GM12872 (cell line): ENCODE measurements at regions not wholly inside any gene's neighbourhood (a gene's known extent, or its start where the extent isn't known, plus 50 kb on each side); places are given as distances from the start of the nearest gene placed in this dataset.
A peak's percentile ranks its signal among the peaks of the same experiment; 100 is the strongest.

Source experiments
- CTCF ChIP-seq: IDR thresholded peaks from 3 replicates; pipeline ENCODE4 v1.5.1; 2011; ENCODE audit warnings: low read depth, mild to moderate bottlenecking, low read length, moderate library complexity; ENCODE audit not compliant: insufficient read depth

GRCh38 chr3:98657457-98657856 is 64.0 kb upstream of the CPOX start:
- TF ChIP-seq CTCF: peak; percentile 75

- no peak for TF ChIP-seq CTCF
Observed at GRCh38 chr3:98662699-98663098, 69.3 kb upstream of the CPOX start.

- no peak for TF ChIP-seq CTCF
Observed at GRCh38 chr3:98670020-98670419, 76.6 kb upstream of the CPOX start.

GRCh38 chr3:98679986-98680385 is 83.2 kb upstream of the ST3GAL6 start:
- no peak for TF ChIP-seq CTCF

GRCh38 chr3:98680723-98681122 is 82.4 kb upstream of the ST3GAL6 start:
- no peak for TF ChIP-seq CTCF

GRCh38 chr3:98681486-98681885 is 81.7 kb upstream of the ST3GAL6 start:
- no peak for TF ChIP-seq CTCF

- TF ChIP-seq CTCF: no peak
Observed at GRCh38 chr3:98688363-98688762, 74.8 kb upstream of the ST3GAL6 start.

- no peak for TF ChIP-seq CTCF
Observed at GRCh38 chr3:98690876-98691275, 72.3 kb upstream of the ST3GAL6 start.
